ENCODE measurements at regions not wholly inside any gene's neighbourhood (a gene's known extent, or its start where the extent isn't known, plus 50 kb on each side); places are given as distances from the start of the nearest gene placed in this dataset.
"Not testable (repeated sequence)": the region's sequence is repeated elsewhere in the genome, so short reads cannot be mapped to it uniquely, and the experiment has no call there.

GRCh38 chr4:174066611-174067205, 216.8 kb downstream of the FBXO8 start:
- no peak for DNase-seq

- no peak for DNase-seq
Measured at GRCh38 chr4:174062831-174063230, 220.6 kb downstream of the FBXO8 start.

- DNase-seq = peak; percentile 2
Measured at GRCh38 chr4:174061026-174061425, 222.4 kb downstream of the FBXO8 start.

- DNase-seq = peak; percentile 10
Measured at GRCh38 chr4:174058846-174059245, 224.6 kb downstream of the FBXO8 start.

- DNase-seq = no peak
Measured at GRCh38 chr4:174056959-174057358, 226.5 kb downstream of the FBXO8 start.

- DNase-seq = no peak
Measured at GRCh38 chr4:174055344-174055743, 228.1 kb downstream of the FBXO8 start.

GRCh38 chr4:174053895-174054294, 229.6 kb downstream of the FBXO8 start:
- no peak for DNase-seq

- DNase-seq = no peak
Measured at GRCh38 chr4:174047363-174047762, 236.1 kb downstream of the FBXO8 start.

- DNase-seq = not testable (repeated sequence)
Measured at GRCh38 chr4:174045829-174046228, 237.6 kb downstream of the FBXO8 start.

- DNase-seq = no peak
Measured at GRCh38 chr4:174045381-174045780, 238.1 kb downstream of the FBXO8 start.

- DNase-seq = no peak
Measured at GRCh38 chr4:174041555-174042105, 241.8 kb downstream of the FBXO8 start.

- DNase-seq = no peak
Measured at GRCh38 chr4:174040287-174040686, 243.2 kb downstream of the FBXO8 start.

GRCh38 chr4:174038481-174038880, 245.0 kb downstream of the FBXO8 start:
- no peak for DNase-seq

GRCh38 chr4:174037631-174038030, 245.8 kb downstream of the FBXO8 start:
- DNase-seq = peak; percentile 3

- peak; percentile 26 for DNase-seq
Measured at GRCh38 chr4:174037049-174037448, 246.4 kb downstream of the FBXO8 start.

- no peak for DNase-seq
Measured at GRCh38 chr4:174036576-174036975, 246.9 kb downstream of the FBXO8 start.

- DNase-seq = peak; percentile 34
Measured at GRCh38 chr4:174036111-174036510, 247.4 kb downstream of the FBXO8 start.

- peak; percentile 46 for DNase-seq
Measured at GRCh38 chr4:174023641-174024040, 259.8 kb downstream of the FBXO8 start.

GRCh38 chr4:174018236-174018635, 265.2 kb downstream of the FBXO8 start:
- DNase-seq = no peak

GRCh38 chr4:174016251-174016650, 267.2 kb downstream of the FBXO8 start:
- DNase-seq = no peak

- no peak for DNase-seq
Measured at GRCh38 chr4:174012886-174013259, 270.6 kb downstream of the FBXO8 start.

- peak; percentile 49 for DNase-seq
Measured at GRCh38 chr4:174012135-174012885, 271.2 kb downstream of the FBXO8 start.

- DNase-seq = no peak
Measured at GRCh38 chr4:174010547-174010946, 272.9 kb downstream of the FBXO8 start.

- DNase-seq = no peak
Measured at GRCh38 chr4:174009686-174010451, 273.6 kb downstream of the FBXO8 start.
